ENCODE measurements at regions not wholly inside any gene's neighbourhood (a gene's known extent, or its start where the extent isn't known, plus 50 kb on each side); places are given as distances from the start of the nearest gene placed in this dataset.

DNA sequence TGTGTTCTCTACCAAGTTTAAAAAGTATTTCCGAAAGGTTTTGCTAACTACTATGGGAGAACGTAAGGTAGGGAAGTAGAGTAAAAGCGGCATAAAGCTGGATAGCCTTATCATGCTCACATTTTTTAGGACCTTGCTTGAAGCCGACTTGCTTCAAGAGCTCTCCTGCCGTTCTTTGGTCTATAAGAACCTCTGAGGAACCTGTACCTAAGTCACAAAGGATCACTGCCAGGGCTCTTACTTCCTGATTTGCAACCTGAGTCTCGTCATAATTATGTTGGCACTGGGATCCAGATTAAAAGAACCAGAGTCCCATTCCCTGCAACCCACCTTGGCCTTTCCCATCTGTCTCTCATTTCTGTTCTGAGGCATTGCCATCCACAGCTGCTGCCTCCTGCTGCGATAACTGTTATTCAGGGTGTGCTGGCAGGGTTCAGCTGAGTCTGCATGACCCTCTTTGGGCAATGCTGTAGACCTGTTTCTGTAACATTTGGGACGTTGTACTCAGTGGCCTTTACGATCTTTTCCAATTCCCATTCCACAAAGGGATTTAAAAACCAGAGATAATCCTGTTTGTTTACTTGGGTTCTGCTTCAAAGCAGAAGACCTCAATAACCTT, 131.0 kb upstream of the UMPS start:
- no peak overlapping the region for H3K4me3 ChIP-seq (replicated peaks; ENCODE audit: low read depth, low read length)
- TF ChIP-seq CTCF (IDR thresholded peaks at IDR 0.05; ENCODE audit: low read depth, low read length, missing control alignments) = no peak
- no peak for DNase-seq (ENCODE audit: extremely low read depth, low read depth)

DNA sequence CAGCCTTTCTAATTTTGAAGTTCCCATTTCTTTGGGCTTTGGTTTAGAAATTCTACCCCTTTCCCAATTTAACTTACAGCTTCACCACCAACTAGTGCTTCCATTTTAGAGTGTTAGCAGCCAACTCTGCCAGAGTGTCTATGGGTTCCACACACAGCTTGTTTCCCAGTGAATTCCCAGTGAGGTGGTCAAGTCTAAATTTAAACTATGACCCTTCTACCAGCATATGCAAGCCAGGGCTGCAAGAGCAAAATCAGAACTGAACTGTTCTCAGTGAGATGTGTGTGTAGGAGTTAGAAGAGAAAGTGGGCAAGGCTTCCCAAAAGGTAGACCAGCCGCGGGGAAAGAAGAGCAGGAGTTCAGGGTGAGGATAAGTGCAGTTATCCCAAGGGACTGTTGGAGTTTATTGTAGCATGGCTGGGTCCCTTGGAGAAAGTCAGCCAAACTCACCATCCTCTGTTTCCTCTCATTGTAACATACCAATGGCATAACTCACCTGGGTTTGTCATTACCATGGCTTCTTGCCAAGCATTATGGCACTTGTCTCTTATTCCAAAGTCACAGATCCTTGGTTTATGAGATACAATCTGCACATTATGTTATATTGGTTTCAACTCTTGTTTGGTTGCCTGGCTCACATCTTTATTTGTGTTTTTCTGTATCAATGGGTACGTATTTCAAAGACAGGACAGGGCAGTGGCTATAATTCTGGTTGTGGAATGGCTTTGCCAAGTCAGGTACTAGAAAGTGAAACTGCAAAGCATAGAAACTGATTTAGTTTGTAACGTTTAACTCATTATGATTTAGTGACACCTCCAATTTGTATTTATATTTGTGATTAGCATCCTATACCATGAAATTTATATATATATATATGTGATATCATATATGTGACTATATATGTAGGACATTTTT, 130.2 kb upstream of the UMPS start:
- TF ChIP-seq CTCF (IDR thresholded peaks at IDR 0.05; ENCODE audit: low read depth, low read length, missing control alignments) = no peak
- no peak for DNase-seq (ENCODE audit: extremely low read depth, low read depth)
- no peak overlapping the region for H3K4me3 ChIP-seq (replicated peaks; ENCODE audit: low read depth, low read length)

- no peak for DNase-seq (ENCODE audit: extremely low read depth, low read depth)
- no peak overlapping the region for H3K4me3 ChIP-seq (replicated peaks; ENCODE audit: low read depth, low read length)
- no peak for TF ChIP-seq CTCF (IDR thresholded peaks at IDR 0.05; ENCODE audit: low read depth, low read length, missing control alignments)
Observed at GRCh38 chr3:124600765-124601164, 129.5 kb upstream of the UMPS start.

DNA sequence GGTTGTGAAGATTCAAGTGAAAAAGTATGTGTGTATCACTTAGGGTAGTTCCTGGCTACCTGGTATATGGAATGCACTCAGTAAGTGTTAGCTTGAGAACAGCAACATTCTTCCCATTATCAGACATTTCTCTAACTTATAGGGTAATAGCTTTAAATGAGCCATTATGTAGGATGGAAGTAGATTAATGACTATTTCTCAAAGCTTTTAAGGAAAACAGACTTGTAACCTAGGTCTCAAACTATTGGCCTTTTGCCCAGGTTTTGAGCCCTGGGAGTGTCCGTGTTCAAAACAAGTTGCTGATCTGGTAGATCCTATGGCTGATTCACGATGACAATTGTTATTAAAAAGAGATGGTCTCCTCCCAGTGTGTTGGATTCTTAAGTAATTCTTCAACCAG, 129.1 kb upstream of the UMPS start:
- DNase-seq (ENCODE audit: extremely low read depth, low read depth) = no peak
- no peak overlapping the region for H3K4me3 ChIP-seq (replicated peaks; ENCODE audit: low read depth, low read length)
- no peak for TF ChIP-seq CTCF (IDR thresholded peaks at IDR 0.05; ENCODE audit: low read depth, low read length, missing control alignments)

GRCh38 chr3:124602980-124603627, 127.1 kb upstream of the UMPS start:
- no peak for TF ChIP-seq CTCF (IDR thresholded peaks at IDR 0.05; ENCODE audit: low read depth, low read length, missing control alignments)
- DNase-seq (ENCODE audit: extremely low read depth, low read depth) = no peak
- no peak overlapping the region for H3K4me3 ChIP-seq (replicated peaks; ENCODE audit: low read depth, low read length)

DNA sequence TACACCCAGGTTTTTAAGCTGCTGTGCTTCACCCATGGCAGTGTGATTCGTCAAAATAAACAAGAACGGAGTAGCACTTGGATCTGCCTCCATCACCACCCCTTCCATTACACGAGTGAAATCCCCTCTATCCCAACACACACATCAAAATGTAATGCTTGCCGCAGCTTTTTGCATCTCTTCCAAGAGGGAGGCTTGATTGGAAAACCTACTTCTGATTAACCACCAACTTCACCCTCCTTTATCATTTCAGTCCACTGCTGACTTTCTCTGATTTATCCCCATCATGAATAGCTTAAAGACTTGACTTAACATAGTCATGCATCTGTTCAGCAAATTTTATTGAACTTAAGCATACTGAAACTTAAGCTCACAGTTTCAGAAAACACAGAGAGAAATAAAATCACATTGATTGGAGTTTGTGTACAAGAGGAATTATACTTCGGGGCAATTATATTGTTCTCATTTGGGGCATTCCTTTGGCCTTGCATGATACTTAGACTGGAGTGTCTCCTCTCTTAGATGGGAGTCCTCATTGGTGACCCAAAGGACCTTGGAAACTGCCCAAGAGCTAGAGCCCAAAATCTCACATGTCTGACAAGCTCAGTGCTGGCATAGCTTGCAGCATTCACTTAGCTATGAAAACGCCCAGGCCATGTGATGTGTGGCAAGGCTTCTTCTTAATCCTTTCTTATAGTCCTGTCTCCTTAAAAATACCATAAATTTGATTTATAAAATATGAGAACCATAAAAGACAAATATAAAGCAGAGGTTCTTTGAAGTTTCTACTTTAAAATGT, 124.3 kb upstream of the UMPS start:
- TF ChIP-seq CTCF (IDR thresholded peaks at IDR 0.05; ENCODE audit: low read depth, low read length, missing control alignments) = no peak
- no peak for DNase-seq (ENCODE audit: extremely low read depth, low read depth)
- H3K4me3 ChIP-seq (replicated peaks; ENCODE audit: low read depth, low read length) = no peak overlapping the region

Data from HFF-Myc (cell line).